ENCODE measurements at regions not wholly inside any gene's neighbourhood (a gene's known extent, or its start where the extent isn't known, plus 50 kb on each side); places are given as distances from the start of the nearest gene placed in this dataset.

GRCh38 chr2:144583741-144584453 lies 64.0 kb upstream of the ZEB2 start:
- TF ChIP-seq ZNF8 (CRISPR knock-in tag; IDR thresholded peaks at IDR 0.05) (no peak), CSRNP3 (CRISPR knock-in tag; IDR thresholded peaks at IDR 0.05) (no peak), TCF4 (CRISPR knock-in tag; IDR thresholded peaks at IDR 0.05; ENCODE audit: borderline replicate concordance) (no peak), TSHZ2 (CRISPR knock-in tag; IDR thresholded peaks at IDR 0.05) (no peak)
